GM12878 (cell line): ENCODE measurements at regions not wholly inside any gene's neighbourhood (a gene's known extent, or its start where the extent isn't known, plus 50 kb on each side); places are given as distances from the start of the nearest gene placed in this dataset.

Experiments used
- ATAC-seq: fragments of 200-7000 bp; cut with Tn5 transposase; 3 replicates; pipeline ENCODE4 v1.9.1; 2020; ENCODE audit warnings: mild to moderate bottlenecking, moderate library complexity
- BruUV-seq: library from RNA; stranded (reverse); fragments of 400-500 nt; replicated peaks from 2 replicates; lab custom pipeline; 2021; lab: Mats Ljungman, UMichigan
- CTCF ChIA-PET: fragments of 300-600 bp; sonication (Branson Sonifier 250); formaldehyde crosslinking; extraction: SDS; loops from one replicate; lab custom pipeline; 2021; ENCODE audit warnings: inconsistent platforms; lab: Yijun Ruan, JAX
- POLR2A ChIA-PET: fragments of 350-600 bp; formaldehyde crosslinking; extraction: SDS; loops from one replicate; lab custom pipeline; 2021; ENCODE audit warnings: inconsistent platforms; lab: Charles Lee
- RAD21 ChIA-PET: fragments of 300-600 bp; sonication (Branson Sonifier 250); formaldehyde crosslinking; loops from one replicate; lab custom pipeline; 2023; ENCODE audit warnings: antibody characterized with exemption; ENCODE audit not compliant: unreplicated experiment; lab: Charles Lee
- SMC1A ChIA-PET: fragments of 300-600 bp; sonication (Branson Sonifier 250); formaldehyde crosslinking; loops from one replicate; lab custom pipeline; 2023; ENCODE audit not compliant: unreplicated experiment, uncharacterized antibody; lab: Charles Lee
- DNase-seq: peaks from one replicate; pipeline ENCODE4 v3.0.0-alpha.2; 2011; ENCODE audit warnings: low read depth, low spot score
- FAIRE-seq: peaks from 3 replicates; lab custom pipeline; 2011; peaks lifted over from hg19 to GRCh38; lab: Jason Lieb, UNC
- H2AFZ ChIP-seq: 2 replicates; pipeline ENCODE4 v1.6.0; 2011; ENCODE audit warnings: low read depth, low read length, control low read depth; ENCODE audit not compliant: control insufficient read depth
- H3K27ac ChIP-seq: 2 replicates; pipeline ENCODE4 v1.5.1; 2011; ENCODE audit warnings: control low read depth; ENCODE audit not compliant: control insufficient read depth, insufficient read depth
- H3K27me3 ChIP-seq, 2 experiments: replicated peaks in 1 of 2; 2 replicates each; pipeline versions ENCODE4 v1.6.0 to v1.6.1; 2011; ENCODE audit warnings: low read length in 1 of 2; ENCODE audit not compliant: control insufficient read depth in 2 of 2, insufficient read depth in 2 of 2
- H3K36me3 ChIP-seq, 2 experiments: 2 replicates each; pipeline ENCODE4 v1.5.1; 2011; ENCODE audit warnings: low read length in 1 of 2; ENCODE audit not compliant: control insufficient read depth in 2 of 2, insufficient read depth in 2 of 2
- H3K4me1 ChIP-seq: 2 replicates; pipeline ENCODE4 v1.6.1; 2011; ENCODE audit warnings: mild to moderate bottlenecking, low read length, moderate library complexity, mixed read lengths; ENCODE audit not compliant: control insufficient read depth, insufficient read depth
- H3K4me2 ChIP-seq: 2 replicates; pipeline ENCODE4 v1.6.0; 2011; ENCODE audit warnings: control low read depth; ENCODE audit not compliant: control insufficient read depth, insufficient read depth
- H3K4me3 ChIP-seq: fragments of 200-600 bp; sonication (generic); 2 replicates; pipeline ENCODE4 v1.5.1; 2016
- H3K79me2 ChIP-seq: 2 replicates; pipeline ENCODE4 v1.6.0; 2011; ENCODE audit warnings: low read length; ENCODE audit not compliant: control insufficient read depth, insufficient read depth
- H3K9ac ChIP-seq: 2 replicates; pipeline ENCODE4 v1.8.0; 2011; ENCODE audit warnings: low read length, control low read depth, mixed read lengths; ENCODE audit not compliant: control insufficient read depth, insufficient read depth
- H3K9me3 ChIP-seq: replicated peaks from 3 replicates; pipeline ENCODE4 v1.5.1; 2011; ENCODE audit warnings: mild to moderate bottlenecking, low read length; ENCODE audit not compliant: control insufficient read depth, insufficient read depth
- H4K20me1 ChIP-seq: 2 replicates; pipeline ENCODE4 v1.6.0; 2011; ENCODE audit not compliant: control insufficient read depth, insufficient read depth
- ATF3 ChIP-seq: IDR thresholded peaks from 2 replicates; pipeline ENCODE4 v1.6.1; 2011; ENCODE audit warnings: low read depth, mild to moderate bottlenecking, low read length, moderate library complexity, borderline replicate concordance; ENCODE audit errors: extremely low read depth
- BMI1 ChIP-seq: fragments of 450-650 bp; IDR thresholded peaks from 2 replicates; pipeline ENCODE4 v1.6.1; 2016; ENCODE audit warnings: mild to moderate bottlenecking, moderate library complexity, borderline replicate concordance
- CBX5 ChIP-seq: sonication (generic); IDR thresholded peaks from 2 replicates; pipeline ENCODE4 v1.6.1; 2016; ENCODE audit warnings: low read depth, moderate library complexity, mild to moderate bottlenecking, inconsistent platforms
- CUX1 ChIP-seq: IDR thresholded peaks from 2 replicates; pipeline ENCODE4 v1.6.1; 2012; ENCODE audit warnings: improper control_type of control experiment, low read depth, low read length; ENCODE audit not compliant: insufficient replicate concordance
- EZH2 ChIP-seq: IDR thresholded peaks from 2 replicates; pipeline ENCODE4 v1.6.1; 2012; ENCODE audit warnings: low read depth, mild to moderate bottlenecking, control low read depth, inconsistent platforms, low read length, borderline replicate concordance; ENCODE audit not compliant: control insufficient read depth
- IKZF2 ChIP-seq, 2 experiments: fragments of 450-650 bp; IDR thresholded peaks; 2 replicates each; pipeline ENCODE4 v1.6.1; 2017; ENCODE audit warnings: mild to moderate bottlenecking in 2 of 2, moderate library complexity in 2 of 2
- KAT2A ChIP-seq: conservative IDR thresholded peaks from 2 replicates; pipeline ENCODE4 v1.6.1; 2011; ENCODE audit warnings: low read depth, low read length; ENCODE audit not compliant: control insufficient read depth
- KDM1A ChIP-seq: fragments of 200-600 bp; sonication (generic); IDR thresholded peaks from 2 replicates; pipeline ENCODE4 v1.6.1; 2016; ENCODE audit warnings: borderline replicate concordance
- LARP7 ChIP-seq: fragments of 450-650 bp; IDR thresholded peaks from 2 replicates; pipeline ENCODE4 v1.6.1; 2017; ENCODE audit warnings: mild to moderate bottlenecking
- MEF2A ChIP-seq: IDR thresholded peaks from 2 replicates; pipeline ENCODE4 v1.6.1; 2011; ENCODE audit warnings: low read depth, mild to moderate bottlenecking, low read length, moderate library complexity; ENCODE audit not compliant: insufficient read depth
- MEF2B ChIP-seq: fragments of 450-650 bp; IDR thresholded peaks from 2 replicates; pipeline ENCODE4 v1.6.1; 2018; ENCODE audit warnings: mild to moderate bottlenecking, moderate library complexity; ENCODE audit not compliant: partially characterized antibody, poor library complexity, severe bottlenecking
- PRDM15 ChIP-seq: fragments of 450-650 bp; formaldehyde crosslinking; IDR thresholded peaks from 2 replicates; pipeline ENCODE4 v1.4.0; 2020; ENCODE audit warnings: mild to moderate bottlenecking, moderate library complexity
- RELA ChIP-seq: fragments of 450-650 bp; IDR thresholded peaks from 2 replicates; pipeline ENCODE4 v1.8.0; 2014; ENCODE audit warnings: borderline replicate concordance; ENCODE audit not compliant: partially characterized antibody
- SREBF2 ChIP-seq: IDR thresholded peaks from 2 replicates; pipeline ENCODE4 v1.6.1; 2012; ENCODE audit warnings: mild to moderate bottlenecking, low read length
- STAT3 ChIP-seq: IDR thresholded peaks from 2 replicates; pipeline ENCODE4 v1.6.1; 2011; ENCODE audit warnings: low read depth, low read length, improper control_type of control experiment
- TAF1 ChIP-seq: IDR thresholded peaks from 2 replicates; pipeline ENCODE4 v1.6.1; 2011; ENCODE audit warnings: mild to moderate bottlenecking, low read depth, low read length, borderline replicate concordance
- WGBS: methylation state at CpG from one replicate; pipeline ENCODE4 v1.1.6; 2016; ENCODE audit warnings: low lambda C conversion rate; ENCODE audit not compliant: insufficient replicate concordance, insufficient coverage; ENCODE audit errors: missing lambda C conversion rate; 5-methylcytosine and 5-hydroxymethylcytosine counted together
- in situ Hi-C: fragments of 300-500 bp; cut with MboI; formaldehyde crosslinking; loops from 9 replicates; pipeline ENCODE4 v1.14.3; 2018; ENCODE audit warnings: mixed read lengths
- intact Hi-C: fragments of 100-400 bp; cut with micrococcal nuclease; formaldehyde crosslinking; loops from one replicate; pipeline ENCODE4 v1.14.2; 2022; ENCODE audit not compliant: unreplicated experiment

GRCh38 chr4:14184767-14185166 lies 557.2 kb upstream of the BOD1L1 start:
- no peak overlapping the region for H3K27ac ChIP-seq
- POLR2A ChIA-PET = no interaction called here

More at GRCh38 chr4:14184767-14185166, 557.2 kb upstream of the BOD1L1 start:
- 60% methylated on average over 2 of the region's 2 CpGs for WGBS
- no peaks in the 10 kb centered on the region; the same call in 2 of the 3 replicates for H3K9me3 ChIP-seq
- H3K9ac ChIP-seq = no peak overlapping the region
- ChIA-PET RAD21 (interaction anchor here (1.2 kb wide), 1 partner anchor 62 kb away, joined by 3 read pairs; no protein-coding TSS in a partner anchor), CTCF (interaction anchor here (1.1 kb wide), 1 partner anchor 35 kb away, joined by 3 read pairs; no protein-coding TSS in a partner anchor), SMC1A (interaction anchor here (1.1 kb wide), 1 partner anchor 33 kb away, joined by 4 read pairs; no protein-coding TSS in a partner anchor)
- no peak for DNase-seq
- H3K27me3 ChIP-seq = no peaks in the 10 kb centered on the region
- no peak overlapping the region for H2AFZ ChIP-seq
- H3K79me2 ChIP-seq = no peaks in the 10 kb centered on the region
- intact Hi-C loops = no loop called here
- no peaks in the 10 kb centered on the region for H3K36me3 ChIP-seq
- no peaks in the 10 kb centered on the region for H3K4me1 ChIP-seq
- no peak for FAIRE-seq
- BruUV-seq = no TSS peak
- no peak for ATAC-seq
- no peak for TF ChIP-seq IKZF2 (IDR thresholded peaks at IDR 0.05)
- no peak for TF ChIP-seq EZH2
- no peak for TF ChIP-seq LARP7
- TF ChIP-seq CUX1 = no peak
- TF ChIP-seq KDM1A = no peak
- no peak for TF ChIP-seq STAT3
- no peak for TF ChIP-seq PRDM15 (CRISPR knock-in tag)
- TF ChIP-seq MEF2A = no peak
- no peak for TF ChIP-seq RELA
- no peak for TF ChIP-seq CBX5
- TF ChIP-seq SREBF2 = no peak
- TF ChIP-seq KAT2A = no peak
- TF ChIP-seq MEF2B = no peak
- no peak for TF ChIP-seq ATF3
- no peak for TF ChIP-seq BMI1
- TF ChIP-seq TAF1 = no peak
- no peak overlapping the region for H3K4me2 ChIP-seq
- in situ Hi-C loops = no loop called here
- no peaks in the 10 kb centered on the region for H4K20me1 ChIP-seq
- no peak overlapping the region for H3K4me3 ChIP-seq
